DND-41 (cell line): ENCODE measurements at regions not wholly inside any gene's neighbourhood (a gene's known extent, or its start where the extent isn't known, plus 50 kb on each side); places are given as distances from the start of the nearest gene placed in this dataset.

Source experiments
- CTCF ChIP-seq: IDR thresholded peaks from 2 replicates; pipeline ENCODE4 v1.5.1; 2012; ENCODE audit warnings: borderline replicate concordance, low read length, moderate library complexity, mild to moderate bottlenecking; ENCODE audit not compliant: poor library complexity, severe bottlenecking; ENCODE audit errors: extremely low read depth
- EZH2 ChIP-seq: IDR thresholded peaks from 3 replicates; pipeline ENCODE4 v1.6.1; 2012; ENCODE audit warnings: borderline replicate concordance, low read depth, mild to moderate bottlenecking, moderate library complexity, low read length, inconsistent platforms; ENCODE audit not compliant: severe bottlenecking

GRCh38 chr6:91874971-91875370, 1288.1 kb upstream of the MAP3K7 start:
- TF ChIP-seq CTCF (no peak), EZH2 (no peak)
